ENCODE measurements at regions not wholly inside any gene's neighbourhood (a gene's known extent, or its start where the extent isn't known, plus 50 kb on each side); places are given as distances from the start of the nearest gene placed in this dataset.

GRCh38 chr9:75462866-75463265, 374.6 kb downstream of the OSTF1 start:
- no peak for TF ChIP-seq POLR2A (IDR thresholded peaks at IDR 0.05; ENCODE audit: low read depth, low read length)
- no peak for TF ChIP-seq POLR2AphosphoS5 (IDR thresholded peaks at IDR 0.05; ENCODE audit: low read depth, low read length)

Data from GM12891 (cell line).